OCI-LY7 (cell line): ENCODE measurements at regions not wholly inside any gene's neighbourhood (a gene's known extent, or its start where the extent isn't known, plus 50 kb on each side); places are given as distances from the start of the nearest gene placed in this dataset.

Experiments used
- CTCF ChIP-seq: fragments of 200-600 bp; sonication (generic); conservative IDR thresholded peaks from 2 replicates; pipeline ENCODE4 v1.5.1; 2014; ENCODE audit warnings: mild to moderate bottlenecking, antibody characterized with exemption, low read length, moderate library complexity, mixed read lengths
- EZH2phosphoT487 ChIP-seq: fragments of 200-600 bp; sonication (generic); IDR thresholded peaks from 2 replicates; pipeline ENCODE4 v1.6.1; 2018; ENCODE audit warnings: low read depth, borderline replicate concordance, mild to moderate bottlenecking, mixed run types, antibody characterized with exemption, low read length, moderate library complexity, mixed read lengths

- no peak for TF ChIP-seq CTCF
- no peak for TF ChIP-seq EZH2phosphoT487
These were observed 69.4 kb downstream of the CHRNA1 start for GRCh38 chr2:174694920-174695319.
